Endothelial cell of umbilical vein (primary cell): ENCODE measurements at regions not wholly inside any gene's neighbourhood (a gene's known extent, or its start where the extent isn't known, plus 50 kb on each side); places are given as distances from the start of the nearest gene placed in this dataset.

Experiments used
- BruUV-seq: library from RNA; stranded (reverse); fragments of 400-500 nt; replicated peaks from 2 replicates; lab custom pipeline; 2021; lab: Mats Ljungman, UMichigan
- CTCF ChIA-PET: fragments of 300-600, 350-600 bp; sonication (Branson Sonifier 250); formaldehyde crosslinking; loops from one replicate; lab custom pipeline; 2021; ENCODE audit warnings: antibody characterized with exemption, inconsistent platforms; lab: Charles Lee
- POLR2A ChIA-PET: fragments of 300-600, 350-600 bp; sonication (Branson Sonifier 250); formaldehyde crosslinking; loops from one replicate; lab custom pipeline; 2021; ENCODE audit warnings: antibody characterized with exemption, inconsistent platforms; lab: Charles Lee
- DNase-seq: peaks from one replicate; pipeline ENCODE4 v3.0.0-alpha.2; 2011; ENCODE audit warnings: low read depth, low spot score
- FAIRE-seq: peaks from 2 replicates; lab custom pipeline; 2011; peaks lifted over from hg19 to GRCh38; lab: Jason Lieb, UNC
- H2AFZ ChIP-seq: 2 replicates; pipeline ENCODE4 v1.6.0; 2012; ENCODE audit warnings: low read depth, low read length, control low read depth, inconsistent platforms
- H3K27ac ChIP-seq: 2 replicates; pipeline ENCODE4 v1.5.1; 2011; ENCODE audit warnings: low read depth, mild to moderate bottlenecking, control low read depth, low read length, moderate library complexity; ENCODE audit not compliant: insufficient read depth
- H3K27me3 ChIP-seq, 2 experiments: 2 replicates each; pipeline versions ENCODE4 v1.6.0 to v1.6.1; 2011; ENCODE audit warnings: low read length in 2 of 2, mixed read lengths in 1 of 2; ENCODE audit not compliant: control insufficient read depth in 2 of 2, insufficient read depth in 2 of 2
- H3K36me3 ChIP-seq, 2 experiments: 2 replicates in 1 of 2; 3 replicates in 1 of 2; pipeline ENCODE4 v1.5.1; 2011; ENCODE audit warnings: low read length in 2 of 2, mild to moderate bottlenecking in 1 of 2, moderate library complexity in 1 of 2; ENCODE audit not compliant: control insufficient read depth in 2 of 2, insufficient read depth in 2 of 2; ENCODE audit errors: extremely low read depth in 1 of 2
- H3K4me1 ChIP-seq: 3 replicates; pipeline ENCODE4 v1.5.1; 2011; ENCODE audit warnings: mild to moderate bottlenecking, low read length; ENCODE audit not compliant: control insufficient read depth, insufficient read depth; ENCODE audit errors: extremely low read depth
- H3K4me2 ChIP-seq: 2 replicates; pipeline ENCODE4 v1.6.1; 2011; ENCODE audit warnings: low read length, control low read depth, mixed read lengths; ENCODE audit not compliant: insufficient read depth
- H3K4me3 ChIP-seq, 3 experiments: fragments of 200-600 bp in 1 of 3; sonication (generic), shearing (Covaris generic) in 1 of 3; replicated peaks in 1 of 3; 2 replicates each; pipeline ENCODE4 v1.5.1; 2011 to 2016; ENCODE audit warnings: control low read depth in 3 of 3, low read length in 3 of 3, mild to moderate bottlenecking in 2 of 3, inconsistent platforms in 1 of 3, low read depth in 1 of 3, moderate library complexity in 1 of 3; ENCODE audit not compliant: insufficient read depth in 1 of 3
- H3K79me2 ChIP-seq: 2 replicates; pipeline ENCODE4 v1.6.0; 2012; ENCODE audit warnings: low read length, inconsistent platforms; ENCODE audit not compliant: control insufficient read depth, insufficient read depth
- H3K9ac ChIP-seq: replicated peaks from 2 replicates; pipeline ENCODE3; 2011; ENCODE audit warnings: low read length, control low read depth; ENCODE audit not compliant: insufficient read depth; ENCODE audit errors: extremely low read depth
- H3K9me1 ChIP-seq: replicated peaks from 3 replicates; pipeline ENCODE4 v1.6.0; 2011; ENCODE audit warnings: mild to moderate bottlenecking, low read length; ENCODE audit not compliant: control insufficient read depth, insufficient read depth; ENCODE audit errors: extremely low read depth
- H3K9me3 ChIP-seq: replicated peaks from 2 replicates; pipeline ENCODE4 v1.5.1; 2012; ENCODE audit warnings: low read length, inconsistent platforms; ENCODE audit not compliant: control insufficient read depth, insufficient read depth
- H4K20me1 ChIP-seq: replicated peaks from 2 replicates; pipeline ENCODE3; 2011; ENCODE audit warnings: mild to moderate bottlenecking, low read length; ENCODE audit not compliant: control insufficient read depth, insufficient read depth; ENCODE audit errors: extremely low read depth
- EZH2 ChIP-seq: IDR thresholded peaks from 2 replicates; pipeline ENCODE4 v1.6.1; 2012; ENCODE audit warnings: borderline replicate concordance, low read depth, mild to moderate bottlenecking, moderate library complexity, low read length, inconsistent platforms; ENCODE audit not compliant: severe bottlenecking
- FOS ChIP-seq: IDR thresholded peaks from 2 replicates; pipeline ENCODE4 v1.6.1; 2011; ENCODE audit warnings: mild to moderate bottlenecking, low read length, moderate library complexity, borderline replicate concordance; ENCODE audit not compliant: insufficient read depth
- GATA2 ChIP-seq: IDR thresholded peaks from 2 replicates; pipeline ENCODE4 v1.7.0; 2011; ENCODE audit warnings: low read depth, mild to moderate bottlenecking, moderate library complexity, mixed read lengths, low read length; ENCODE audit not compliant: insufficient read length, insufficient read depth
- JUN ChIP-seq: IDR thresholded peaks from 2 replicates; pipeline ENCODE4 v1.6.1; 2011; ENCODE audit warnings: borderline replicate concordance, low read depth; ENCODE audit not compliant: insufficient read length, insufficient read depth
- MYC ChIP-seq: IDR thresholded peaks from one replicate; pipeline ENCODE4 v1.6.1; 2011; ENCODE audit warnings: mild to moderate bottlenecking, low read depth, low read length
- POLR2A ChIP-seq: IDR thresholded peaks from 2 replicates; pipeline ENCODE4 v1.6.1; 2012; ENCODE audit warnings: low read depth, mild to moderate bottlenecking, control low read depth, low read length
- POLR2AphosphoS5 ChIP-seq: IDR thresholded peaks from 2 replicates; pipeline ENCODE4 v1.6.1; 2012; ENCODE audit warnings: low read depth, mild to moderate bottlenecking, control low read depth, low read length, moderate library complexity; ENCODE audit not compliant: insufficient read depth
- dilution Hi-C: fragments of 300-500 bp; cut with MboI; formaldehyde crosslinking; loops from one replicate; pipeline ENCODE4 v1.15.0; 2019; ENCODE audit warnings: low sequenced_read_pairs; ENCODE audit not compliant: extremely low pct_ligation_motif_present
- intact Hi-C: fragments of 100-400 bp; cut with micrococcal nuclease; formaldehyde crosslinking; loops from one replicate; pipeline ENCODE4 v1.10.0; 2022
- TF ChIP-seq, protein P1 (sequence below), 2 donors: IDR thresholded peaks; 1 replicate in 1 of 2; 2 replicates in 1 of 2; pipeline ENCODE4 v1.5.1; 2011; ENCODE audit warnings: low read length in 2 of 2, mild to moderate bottlenecking in 2 of 2, moderate library complexity in 2 of 2, control low read depth in 1 of 2, inconsistent platforms in 1 of 2, low read depth in 1 of 2; ENCODE audit not compliant: insufficient read depth in 1 of 2; ENCODE audit errors: extremely low read depth in 1 of 2
- TF ChIP-seq, protein P2 (sequence below): IDR thresholded peaks from 2 replicates; pipeline ENCODE4 v1.6.1; 2011; ENCODE audit not compliant: insufficient read depth, insufficient read length

DNA sequence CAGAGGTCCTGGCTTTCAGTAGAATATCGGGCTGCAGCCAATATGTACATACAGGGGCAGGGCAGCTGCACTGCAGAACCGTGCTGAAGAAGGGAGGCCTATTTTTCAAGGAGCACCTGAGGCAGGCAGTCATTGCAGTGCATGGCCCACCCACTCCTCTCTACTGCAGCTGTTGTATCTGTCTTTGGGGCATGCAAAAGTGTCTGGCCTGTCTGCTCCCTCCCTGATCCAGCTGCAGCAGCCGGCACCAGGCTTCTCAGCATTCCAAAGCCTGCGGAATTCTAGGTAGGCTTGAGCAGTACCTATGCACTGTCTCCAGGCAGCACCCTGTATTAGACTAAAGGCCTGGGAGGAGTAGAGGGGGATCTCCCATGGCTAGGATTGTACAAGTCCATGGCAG lies 415.2 kb upstream of the MAGEB16 start:
- no peak for FAIRE-seq
- no peak overlapping the region for H3K4me2 ChIP-seq
- no peaks in the 10 kb centered on the region for H3K36me3 ChIP-seq
- H4K20me1 ChIP-seq = no peaks in the 10 kb centered on the region
- H3K9ac ChIP-seq = no peak overlapping the region
- H3K4me1 ChIP-seq = no peaks in the 10 kb centered on the region
- no peaks in the 10 kb centered on the region for H3K9me1 ChIP-seq
- H3K27me3 ChIP-seq = no peaks in the 10 kb centered on the region
- H3K9me3 ChIP-seq = no peaks in the 10 kb centered on the region
- DNase-seq = no peak
- BruUV-seq = no TSS peak
- POLR2A ChIA-PET = no interaction called here
- dilution Hi-C loops = no loop called here
- H3K27ac ChIP-seq = no peak overlapping the region
- TF ChIP-seq, protein P1, sequence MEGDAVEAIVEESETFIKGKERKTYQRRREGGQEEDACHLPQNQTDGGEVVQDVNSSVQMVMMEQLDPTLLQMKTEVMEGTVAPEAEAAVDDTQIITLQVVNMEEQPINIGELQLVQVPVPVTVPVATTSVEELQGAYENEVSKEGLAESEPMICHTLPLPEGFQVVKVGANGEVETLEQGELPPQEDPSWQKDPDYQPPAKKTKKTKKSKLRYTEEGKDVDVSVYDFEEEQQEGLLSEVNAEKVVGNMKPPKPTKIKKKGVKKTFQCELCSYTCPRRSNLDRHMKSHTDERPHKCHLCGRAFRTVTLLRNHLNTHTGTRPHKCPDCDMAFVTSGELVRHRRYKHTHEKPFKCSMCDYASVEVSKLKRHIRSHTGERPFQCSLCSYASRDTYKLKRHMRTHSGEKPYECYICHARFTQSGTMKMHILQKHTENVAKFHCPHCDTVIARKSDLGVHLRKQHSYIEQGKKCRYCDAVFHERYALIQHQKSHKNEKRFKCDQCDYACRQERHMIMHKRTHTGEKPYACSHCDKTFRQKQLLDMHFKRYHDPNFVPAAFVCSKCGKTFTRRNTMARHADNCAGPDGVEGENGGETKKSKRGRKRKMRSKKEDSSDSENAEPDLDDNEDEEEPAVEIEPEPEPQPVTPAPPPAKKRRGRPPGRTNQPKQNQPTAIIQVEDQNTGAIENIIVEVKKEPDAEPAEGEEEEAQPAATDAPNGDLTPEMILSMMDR (IDR thresholded peaks at IDR 0.05; ENCODE audit: extremely low read depth in 1 of 2, insufficient read depth in 1 of 2, low read depth in 1 of 2, low read length in 2 of 2) = no peak
- TF ChIP-seq JUN = no peak
- TF ChIP-seq, protein P2, sequence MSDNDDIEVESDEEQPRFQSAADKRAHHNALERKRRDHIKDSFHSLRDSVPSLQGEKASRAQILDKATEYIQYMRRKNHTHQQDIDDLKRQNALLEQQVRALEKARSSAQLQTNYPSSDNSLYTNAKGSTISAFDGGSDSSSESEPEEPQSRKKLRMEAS = no peak
- TF ChIP-seq FOS = no peak
- TF ChIP-seq POLR2A = no peak
- no peak for TF ChIP-seq GATA2
- no peak for TF ChIP-seq POLR2AphosphoS5
- TF ChIP-seq EZH2 = no peak
- no peak for TF ChIP-seq MYC
- H2AFZ ChIP-seq = no peak overlapping the region
- H3K79me2 ChIP-seq = no peaks in the 10 kb centered on the region
- intact Hi-C loops = no loop called here
- no peak overlapping the region for H3K4me3 ChIP-seq
- CTCF ChIA-PET = no interaction called here
